ENCODE measurements at regions not wholly inside any gene's neighbourhood (a gene's known extent, or its start where the extent isn't known, plus 50 kb on each side); places are given as distances from the start of the nearest gene placed in this dataset.

DNA sequence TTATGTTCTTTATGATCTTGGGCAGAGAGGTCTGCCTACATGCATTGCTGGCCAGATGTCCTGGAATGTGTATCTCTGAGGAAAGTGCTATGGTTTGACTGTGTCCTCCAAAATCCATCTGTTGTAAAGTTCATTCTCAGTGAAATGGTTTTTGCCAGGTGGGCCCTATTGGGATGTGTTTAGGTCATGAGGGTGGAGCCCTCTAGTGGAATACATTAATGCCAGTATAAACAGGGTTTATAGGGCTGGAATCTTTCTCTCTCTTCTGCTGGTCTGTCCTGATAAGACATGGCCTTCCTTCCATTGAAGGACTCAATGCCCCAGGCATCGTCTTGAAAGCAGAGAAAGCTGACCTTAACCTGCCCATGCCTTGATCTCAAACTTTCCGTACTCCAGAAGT lies 258.5 kb downstream of the RPIA start:
- Histone ChIP-seq H3K36me3 (ENCODE audit: insufficient read depth, low read length, poor library complexity, severe bottlenecking) (no peaks in the 10 kb centered on the region), H3K9me3 (ENCODE audit: low read depth, low read length, poor library complexity, severe bottlenecking) (no peaks in the 10 kb centered on the region), H3K27ac (ENCODE audit: low read depth, low read length, poor library complexity, severe bottlenecking) (no peak overlapping the region), H3K4me3 (ENCODE audit: low read depth, low read length, poor library complexity, severe bottlenecking) (no peak overlapping the region), H3K27me3 (replicated peaks; ENCODE audit: insufficient read depth, low read depth, low read length, poor library complexity) (peaks cover 19% of the 10 kb centered on the region), H3K4me1 (ENCODE audit: insufficient read depth, low read length, poor library complexity, severe bottlenecking) (no peaks in the 10 kb centered on the region)
- no peak for TF ChIP-seq EZH2 (IDR thresholded peaks at IDR 0.05; ENCODE audit: borderline replicate concordance, low read depth, low read length, poor library complexity, severe bottlenecking)
- TF ChIP-seq, protein P1, sequence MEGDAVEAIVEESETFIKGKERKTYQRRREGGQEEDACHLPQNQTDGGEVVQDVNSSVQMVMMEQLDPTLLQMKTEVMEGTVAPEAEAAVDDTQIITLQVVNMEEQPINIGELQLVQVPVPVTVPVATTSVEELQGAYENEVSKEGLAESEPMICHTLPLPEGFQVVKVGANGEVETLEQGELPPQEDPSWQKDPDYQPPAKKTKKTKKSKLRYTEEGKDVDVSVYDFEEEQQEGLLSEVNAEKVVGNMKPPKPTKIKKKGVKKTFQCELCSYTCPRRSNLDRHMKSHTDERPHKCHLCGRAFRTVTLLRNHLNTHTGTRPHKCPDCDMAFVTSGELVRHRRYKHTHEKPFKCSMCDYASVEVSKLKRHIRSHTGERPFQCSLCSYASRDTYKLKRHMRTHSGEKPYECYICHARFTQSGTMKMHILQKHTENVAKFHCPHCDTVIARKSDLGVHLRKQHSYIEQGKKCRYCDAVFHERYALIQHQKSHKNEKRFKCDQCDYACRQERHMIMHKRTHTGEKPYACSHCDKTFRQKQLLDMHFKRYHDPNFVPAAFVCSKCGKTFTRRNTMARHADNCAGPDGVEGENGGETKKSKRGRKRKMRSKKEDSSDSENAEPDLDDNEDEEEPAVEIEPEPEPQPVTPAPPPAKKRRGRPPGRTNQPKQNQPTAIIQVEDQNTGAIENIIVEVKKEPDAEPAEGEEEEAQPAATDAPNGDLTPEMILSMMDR (conservative IDR thresholded peaks at IDR 0.05; ENCODE audit: low read depth, low read length): peak; percentile 48
- no TSS peak for BruUV-seq (replicated peaks)
- POLR2A ChIA-PET (ENCODE audit: low non-redundant PET): no interaction called here
- DNase-seq (ENCODE audit: low spot score): peak; percentile 16
- CTCF ChIA-PET: no interaction called here
- intact Hi-C loops (cut with micrococcal nuclease; ENCODE audit: unreplicated experiment): loop anchor here (10.0 kb wide), 2 partner anchors 55 to 205 kb away; no protein-coding TSS in a partner anchor

DNA sequence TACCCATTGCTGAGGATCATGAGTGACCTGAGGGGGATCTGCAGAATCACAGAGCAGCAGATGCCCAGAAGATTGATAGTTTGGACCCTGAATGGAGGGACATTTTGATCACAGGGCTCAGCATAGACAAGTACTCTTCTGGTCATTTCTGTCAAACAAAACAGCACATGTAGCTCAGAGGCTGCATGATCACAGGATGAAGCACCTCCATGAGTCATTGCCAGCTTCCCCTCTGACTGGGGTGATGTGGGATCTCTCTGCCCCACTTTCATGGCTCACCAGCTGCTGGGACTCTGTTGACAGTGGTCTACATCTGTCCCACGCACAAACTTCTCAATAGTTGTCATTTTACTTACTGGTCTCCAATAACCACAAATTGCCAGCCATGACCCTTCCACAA lies 264.1 kb downstream of the RPIA start:
- TF ChIP-seq EZH2 (IDR thresholded peaks at IDR 0.05; ENCODE audit: borderline replicate concordance, low read depth, low read length, poor library complexity, severe bottlenecking): no peak
- TF ChIP-seq, protein P1 (conservative IDR thresholded peaks at IDR 0.05; ENCODE audit: low read depth, low read length): no peak
- H3K36me3 ChIP-seq (ENCODE audit: insufficient read depth, low read length, poor library complexity, severe bottlenecking): no peaks in the 10 kb centered on the region
- ChIA-PET POLR2A (ENCODE audit: low non-redundant PET) (no interaction called here), CTCF (no interaction called here)
- peaks cover 16% of the 10 kb centered on the region for H3K27me3 ChIP-seq (replicated peaks; ENCODE audit: insufficient read depth, low read depth, low read length, poor library complexity)
- no peak overlapping the region for H3K4me3 ChIP-seq (ENCODE audit: low read depth, low read length, poor library complexity, severe bottlenecking)
- H3K4me1 ChIP-seq (ENCODE audit: insufficient read depth, low read length, poor library complexity, severe bottlenecking): no peaks in the 10 kb centered on the region
- no peak overlapping the region for H3K27ac ChIP-seq (ENCODE audit: low read depth, low read length, poor library complexity, severe bottlenecking)
- DNase-seq (ENCODE audit: low spot score): no peak
- H3K9me3 ChIP-seq (ENCODE audit: low read depth, low read length, poor library complexity, severe bottlenecking): no peaks in the 10 kb centered on the region
- intact Hi-C loops (cut with micrococcal nuclease; ENCODE audit: unreplicated experiment): loop anchor here (10.0 kb wide), 2 partner anchors 49 to 211 kb away; no protein-coding TSS in a partner anchor
- BruUV-seq (replicated peaks): no TSS peak

DNA sequence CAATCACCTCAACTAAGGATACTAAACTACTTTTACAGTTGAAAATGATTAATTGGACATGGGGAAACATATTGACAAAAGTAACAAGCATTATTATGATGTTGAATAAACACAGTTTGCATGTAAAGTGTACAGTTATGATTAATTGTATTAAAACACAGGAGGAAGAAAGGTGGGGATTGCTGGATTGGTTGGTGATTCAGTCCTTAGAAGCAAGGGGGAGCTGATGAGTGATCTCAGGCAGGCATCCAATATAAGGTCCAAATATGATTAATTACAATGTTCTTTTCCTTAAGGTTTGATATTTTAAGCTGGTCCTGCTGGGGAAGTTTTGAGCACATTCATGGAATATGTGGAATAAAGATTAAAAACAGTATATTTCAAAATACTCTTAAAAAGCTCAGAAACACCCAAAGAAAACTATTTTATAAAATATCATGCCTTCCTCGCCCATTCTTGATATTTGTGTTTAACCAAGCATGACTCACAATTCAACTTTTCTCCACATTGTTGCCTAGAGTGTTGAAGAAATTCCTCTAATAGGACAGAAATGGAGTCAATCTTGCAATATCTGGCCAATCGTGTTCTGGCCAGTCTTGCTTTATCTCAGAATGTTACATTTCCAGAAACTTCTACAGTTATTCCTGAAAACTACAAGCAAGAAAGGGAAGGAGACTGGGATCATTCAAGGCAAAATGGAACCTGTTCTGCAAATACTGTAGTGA lies 268.2 kb downstream of the RPIA start:
- H3K4me3 ChIP-seq (ENCODE audit: low read depth, low read length, poor library complexity, severe bottlenecking): no peak overlapping the region
- ChIA-PET CTCF (no interaction called here), POLR2A (ENCODE audit: low non-redundant PET) (no interaction called here)
- no TSS peak for BruUV-seq (replicated peaks)
- no peaks in the 10 kb centered on the region for H3K9me3 ChIP-seq (ENCODE audit: low read depth, low read length, poor library complexity, severe bottlenecking)
- TF ChIP-seq EZH2 (IDR thresholded peaks at IDR 0.05; ENCODE audit: borderline replicate concordance, low read depth, low read length, poor library complexity, severe bottlenecking): no peak
- TF ChIP-seq, protein P1 (conservative IDR thresholded peaks at IDR 0.05; ENCODE audit: low read depth, low read length): peak; percentile 42
- no peaks in the 10 kb centered on the region for H3K36me3 ChIP-seq (ENCODE audit: insufficient read depth, low read length, poor library complexity, severe bottlenecking)
- no peaks in the 10 kb centered on the region for H3K4me1 ChIP-seq (ENCODE audit: insufficient read depth, low read length, poor library complexity, severe bottlenecking)
- intact Hi-C loops (cut with micrococcal nuclease; ENCODE audit: unreplicated experiment): loop anchor here (10.0 kb wide), 2 partner anchors 45 to 215 kb away; no protein-coding TSS in a partner anchor
- H3K27me3 ChIP-seq (replicated peaks; ENCODE audit: insufficient read depth, low read depth, low read length, poor library complexity): peaks cover 13% of the 10 kb centered on the region
- H3K27ac ChIP-seq (ENCODE audit: low read depth, low read length, poor library complexity, severe bottlenecking): no peak overlapping the region
- DNase-seq (ENCODE audit: low spot score): no peak

Data from A673 (cell line).